ENCODE measurements at regions not wholly inside any gene's neighbourhood (a gene's known extent, or its start where the extent isn't known, plus 50 kb on each side); places are given as distances from the start of the nearest gene placed in this dataset.

DNA sequence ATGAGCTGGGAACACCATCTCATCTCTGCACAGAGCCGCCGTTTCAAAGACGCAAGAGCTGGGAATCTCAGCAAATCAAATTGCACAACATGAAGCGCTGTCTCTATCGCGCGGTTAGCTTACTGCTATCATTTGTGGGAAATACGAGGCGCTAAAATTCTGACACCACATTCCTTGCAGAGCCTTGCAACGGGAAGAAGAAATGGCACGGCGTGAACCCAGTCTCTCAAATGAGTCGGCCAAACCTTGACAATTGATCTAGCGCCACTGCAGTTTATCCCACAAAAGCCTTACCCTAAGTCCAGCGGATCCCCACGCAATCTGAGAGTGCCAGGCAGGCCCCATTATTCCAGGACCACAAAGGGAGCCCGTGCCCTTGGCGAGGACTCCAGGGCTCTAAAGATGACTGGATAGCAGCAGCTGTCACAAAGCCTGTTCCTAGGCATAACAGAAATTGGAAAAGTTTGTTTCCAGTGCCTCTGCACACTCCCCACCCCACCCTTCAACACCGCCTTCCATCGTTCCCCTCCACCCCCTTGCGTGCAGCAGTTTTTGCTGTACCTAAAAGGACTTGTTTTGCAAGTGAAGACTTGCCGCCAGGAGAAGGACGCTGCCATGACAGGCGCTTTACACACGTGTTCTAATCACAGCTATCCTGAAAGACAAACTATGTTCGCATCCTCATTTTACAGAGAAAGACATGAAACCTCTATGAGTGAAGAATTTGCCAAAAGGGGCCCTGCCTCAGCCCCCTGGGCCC lies 252.4 kb downstream of the EIPR1 start:
- no peaks in the 10 kb centered on the region for H3K27me3 ChIP-seq (replicated peaks; ENCODE audit: insufficient read depth)
- DNase-seq (ENCODE audit: low spot score) (no peak), ATAC-seq (ENCODE audit: insufficient number of reproducible peaks, low FRiP score, low read depth) (no peak)
- H3K9me3 ChIP-seq = peaks cover 4% of the 10 kb centered on the region
- H3K4me1 ChIP-seq (ENCODE audit: control insufficient read depth in 1 of 2, low read depth in 2 of 2) = no peaks in the 10 kb centered on the region
- H3K27ac ChIP-seq = no peak overlapping the region
- TF ChIP-seq, protein P1, sequence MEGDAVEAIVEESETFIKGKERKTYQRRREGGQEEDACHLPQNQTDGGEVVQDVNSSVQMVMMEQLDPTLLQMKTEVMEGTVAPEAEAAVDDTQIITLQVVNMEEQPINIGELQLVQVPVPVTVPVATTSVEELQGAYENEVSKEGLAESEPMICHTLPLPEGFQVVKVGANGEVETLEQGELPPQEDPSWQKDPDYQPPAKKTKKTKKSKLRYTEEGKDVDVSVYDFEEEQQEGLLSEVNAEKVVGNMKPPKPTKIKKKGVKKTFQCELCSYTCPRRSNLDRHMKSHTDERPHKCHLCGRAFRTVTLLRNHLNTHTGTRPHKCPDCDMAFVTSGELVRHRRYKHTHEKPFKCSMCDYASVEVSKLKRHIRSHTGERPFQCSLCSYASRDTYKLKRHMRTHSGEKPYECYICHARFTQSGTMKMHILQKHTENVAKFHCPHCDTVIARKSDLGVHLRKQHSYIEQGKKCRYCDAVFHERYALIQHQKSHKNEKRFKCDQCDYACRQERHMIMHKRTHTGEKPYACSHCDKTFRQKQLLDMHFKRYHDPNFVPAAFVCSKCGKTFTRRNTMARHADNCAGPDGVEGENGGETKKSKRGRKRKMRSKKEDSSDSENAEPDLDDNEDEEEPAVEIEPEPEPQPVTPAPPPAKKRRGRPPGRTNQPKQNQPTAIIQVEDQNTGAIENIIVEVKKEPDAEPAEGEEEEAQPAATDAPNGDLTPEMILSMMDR (IDR thresholded peaks at IDR 0.05) = no peak
- H3K4me3 ChIP-seq = no peak overlapping the region
- H3K36me3 ChIP-seq = no peaks in the 10 kb centered on the region

DNA sequence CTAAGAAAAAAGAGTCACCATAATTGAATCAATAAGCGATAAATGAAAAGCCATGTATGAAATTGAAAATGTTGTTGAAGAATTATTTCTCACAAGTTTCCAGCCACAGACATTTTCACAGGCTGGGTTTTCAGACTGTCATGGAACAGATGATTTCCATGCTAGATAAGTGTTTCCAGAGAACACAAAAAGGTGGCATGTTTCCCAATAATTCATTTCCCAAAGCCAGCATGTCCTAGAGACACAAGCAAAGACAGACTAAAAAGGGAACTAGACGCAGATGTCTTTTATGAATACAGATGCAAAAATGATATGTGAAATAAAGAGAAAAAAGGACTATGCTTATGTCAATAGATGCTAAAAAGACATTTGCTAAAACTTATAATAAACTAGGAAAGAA lies 255.1 kb downstream of the EIPR1 start:
- no peaks in the 10 kb centered on the region for H3K4me1 ChIP-seq (ENCODE audit: control insufficient read depth in 1 of 2, low read depth in 2 of 2)
- DNase-seq (ENCODE audit: low spot score) = no peak
- H3K9me3 ChIP-seq = peaks cover 5% of the 10 kb centered on the region
- H3K36me3 ChIP-seq = no peaks in the 10 kb centered on the region
- no peaks in the 10 kb centered on the region for H3K27me3 ChIP-seq (replicated peaks; ENCODE audit: insufficient read depth)
- no peak for ATAC-seq (ENCODE audit: insufficient number of reproducible peaks, low FRiP score, low read depth)
- no peak overlapping the region for H3K27ac ChIP-seq
- TF ChIP-seq, protein P1 (IDR thresholded peaks at IDR 0.05) = no peak
- no peak overlapping the region for H3K4me3 ChIP-seq

DNA sequence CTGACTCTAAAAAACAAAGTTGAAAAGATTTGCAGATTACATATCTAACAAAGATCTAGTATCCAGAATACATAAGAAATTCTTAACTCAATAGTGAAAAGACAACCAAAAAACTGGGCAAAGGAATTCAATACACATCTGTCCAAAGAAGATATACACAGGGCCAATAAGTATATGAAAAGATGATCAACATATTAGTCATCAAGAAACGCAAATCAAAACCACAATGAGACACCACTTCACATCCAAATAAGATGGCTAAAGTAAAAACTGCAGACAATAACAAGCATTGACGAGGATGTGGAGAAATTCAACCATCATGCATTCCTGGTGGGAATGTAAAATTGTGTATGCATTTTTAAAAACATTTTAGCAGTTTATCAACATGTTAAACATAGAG lies 256.0 kb downstream of the EIPR1 start:
- Histone ChIP-seq H3K4me1 (ENCODE audit: control insufficient read depth in 1 of 2, low read depth in 2 of 2) (no peaks in the 10 kb centered on the region), H3K4me3 (no peak overlapping the region)

DNA sequence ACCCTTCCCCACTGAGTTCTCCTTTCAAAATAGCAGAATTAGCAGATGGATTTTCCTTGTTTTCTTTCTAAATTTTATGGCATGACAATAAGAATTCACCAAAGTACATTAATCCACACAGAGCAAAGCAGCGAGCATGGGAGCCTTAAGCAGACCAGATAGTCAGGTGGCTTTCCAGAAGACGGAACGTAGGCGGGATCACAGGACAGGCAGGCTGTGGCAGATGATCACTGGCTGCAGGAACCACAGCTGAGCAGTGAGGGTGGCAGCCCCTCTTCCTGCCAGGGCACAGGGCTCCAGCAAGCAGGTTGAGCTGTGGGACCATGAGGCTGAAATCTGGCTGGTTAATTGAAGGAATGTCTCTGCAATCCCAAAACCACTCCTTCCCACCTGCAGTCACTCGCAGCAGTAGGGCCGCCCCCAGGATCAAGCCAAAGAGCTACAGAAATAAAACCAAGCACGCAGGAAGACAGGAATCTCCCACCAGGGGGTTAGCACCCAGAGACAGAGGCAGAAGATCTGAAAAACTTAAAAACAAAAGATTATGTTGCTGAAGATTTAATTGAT lies 259.9 kb downstream of the EIPR1 start:
- DNase-seq (ENCODE audit: low spot score) = no peak
- Histone ChIP-seq H3K4me1 (ENCODE audit: control insufficient read depth in 1 of 2, low read depth in 2 of 2) (no peaks in the 10 kb centered on the region), H3K9me3 (peaks cover 5% of the 10 kb centered on the region), H3K36me3 (no peaks in the 10 kb centered on the region), H3K27ac (no peak overlapping the region), H3K27me3 (replicated peaks; ENCODE audit: insufficient read depth) (no peaks in the 10 kb centered on the region), H3K4me3 (no peak overlapping the region)
- ATAC-seq (ENCODE audit: insufficient number of reproducible peaks, low FRiP score, low read depth) = no peak
- TF ChIP-seq, protein P1 (IDR thresholded peaks at IDR 0.05) = no peak

More for the DNA sequence above, 256.0 kb downstream of the EIPR1 start:
- Histone ChIP-seq H3K9me3 (peaks cover 5% of the 10 kb centered on the region), H3K27me3 (replicated peaks; ENCODE audit: insufficient read depth) (no peaks in the 10 kb centered on the region), H3K36me3 (no peaks in the 10 kb centered on the region), H3K27ac (no peak overlapping the region)
- TF ChIP-seq, protein P1 (IDR thresholded peaks at IDR 0.05) = no peak
- no peak for ATAC-seq (ENCODE audit: insufficient number of reproducible peaks, low FRiP score, low read depth)
- no peak for DNase-seq (ENCODE audit: low spot score)

DNA sequence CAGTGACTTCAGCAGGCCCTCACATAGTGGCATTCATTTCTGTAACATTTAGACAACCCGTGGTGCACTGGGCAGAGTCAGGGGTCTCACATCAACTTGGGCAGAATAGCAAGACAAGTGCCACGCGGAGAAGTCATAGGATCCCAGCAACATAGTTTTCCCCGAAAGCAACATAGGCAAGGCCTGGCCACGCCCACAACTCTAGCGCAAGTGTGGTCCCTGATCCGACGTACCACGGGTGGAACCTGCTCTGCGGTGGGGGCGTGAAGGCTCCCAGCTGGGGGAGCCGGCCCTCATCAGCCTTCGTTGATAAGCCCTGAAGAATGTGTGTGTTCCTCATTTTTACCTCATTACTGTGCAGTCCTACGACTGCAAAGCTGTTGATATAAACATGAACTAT lies 261.2 kb downstream of the EIPR1 start:
- ATAC-seq (ENCODE audit: insufficient number of reproducible peaks, low FRiP score, low read depth) = no peak
- no peak for DNase-seq (ENCODE audit: low spot score)
- TF ChIP-seq, protein P1 (IDR thresholded peaks at IDR 0.05) = no peak
- Histone ChIP-seq H3K36me3 (no peaks in the 10 kb centered on the region), H3K4me3 (no peak overlapping the region), H3K27ac (no peak overlapping the region), H3K27me3 (replicated peaks; ENCODE audit: insufficient read depth) (no peaks in the 10 kb centered on the region), H3K9me3 (peaks cover 5% of the 10 kb centered on the region), H3K4me1 (ENCODE audit: control insufficient read depth in 1 of 2, low read depth in 2 of 2) (no peaks in the 10 kb centered on the region)
